HG02759 (cell line): ENCODE measurements at regions not wholly inside any gene's neighbourhood (a gene's known extent, or its start where the extent isn't known, plus 50 kb on each side); places are given as distances from the start of the nearest gene placed in this dataset.
"Not testable (repeated sequence)": the region's sequence is repeated elsewhere in the genome, so short reads cannot be mapped to it uniquely, and the experiment has no call there.

ENCODE experiments used
- ATAC-seq: cut with Tn5 transposase; IDR thresholded peaks from one replicate; pipeline ENCODE4 v1.9.1; 2021; ENCODE audit warnings: mild to moderate bottlenecking, moderate library complexity; ENCODE audit not compliant: unreplicated experiment

DNA sequence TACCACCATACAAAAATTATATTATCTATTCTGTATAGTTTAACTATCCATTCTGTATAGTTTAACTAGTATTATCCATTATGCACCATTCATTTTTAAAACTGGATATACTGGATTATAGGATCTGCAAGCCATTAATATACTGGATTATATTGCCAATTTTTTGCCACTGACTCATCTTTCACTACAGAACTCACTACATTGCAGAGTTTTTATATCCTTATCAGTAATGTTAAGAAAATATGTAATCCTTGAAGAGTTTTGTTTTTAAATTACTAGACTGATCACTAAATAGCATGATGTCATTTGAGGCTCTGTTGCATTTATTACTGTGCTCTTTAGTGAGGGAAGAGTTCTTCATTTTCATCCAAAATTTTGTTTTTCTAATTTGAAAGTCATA is 109.8 kb upstream of the SNX2 start:
- no peak for ATAC-seq

DNA sequence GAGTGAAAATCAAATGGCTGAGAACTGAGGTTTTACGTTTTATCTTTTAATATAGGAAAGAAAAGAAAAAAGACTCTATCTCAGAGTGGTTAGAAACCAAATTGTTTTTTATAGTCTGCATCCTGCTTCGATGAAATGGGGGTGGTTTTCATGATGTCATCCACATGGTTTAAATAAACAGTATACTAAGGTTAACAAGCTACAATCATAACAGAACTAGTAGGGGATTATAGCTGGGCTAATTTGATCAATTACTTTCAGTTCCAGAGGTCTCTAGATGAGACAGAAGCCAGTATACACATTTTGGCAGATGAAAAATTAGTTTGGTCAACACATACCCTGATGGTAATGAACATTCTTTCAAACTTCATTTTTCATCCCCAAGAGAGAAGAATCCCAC is 106.3 kb upstream of the SNX2 start:
- peak; percentile 84 for ATAC-seq

DNA sequence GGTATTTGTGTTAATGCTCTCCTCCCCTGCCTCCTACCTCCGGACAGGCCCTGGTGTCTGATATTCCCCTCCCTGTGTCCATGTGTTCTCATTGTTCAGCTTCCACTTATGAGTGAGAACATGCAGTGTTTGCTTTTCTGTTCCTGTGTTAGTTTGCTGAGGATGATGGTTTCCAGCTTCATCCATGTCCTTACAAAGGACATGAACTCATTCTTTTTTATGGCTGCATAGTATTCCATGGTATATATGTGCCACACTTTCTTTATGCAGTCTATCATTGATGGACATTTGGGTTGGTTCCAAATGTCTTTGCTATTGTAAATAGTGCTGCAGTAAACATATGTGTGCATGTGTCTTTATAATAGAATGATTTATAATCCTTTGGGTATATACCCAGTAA is 105.2 kb upstream of the SNX2 start:
- not testable (repeated sequence) for ATAC-seq

DNA sequence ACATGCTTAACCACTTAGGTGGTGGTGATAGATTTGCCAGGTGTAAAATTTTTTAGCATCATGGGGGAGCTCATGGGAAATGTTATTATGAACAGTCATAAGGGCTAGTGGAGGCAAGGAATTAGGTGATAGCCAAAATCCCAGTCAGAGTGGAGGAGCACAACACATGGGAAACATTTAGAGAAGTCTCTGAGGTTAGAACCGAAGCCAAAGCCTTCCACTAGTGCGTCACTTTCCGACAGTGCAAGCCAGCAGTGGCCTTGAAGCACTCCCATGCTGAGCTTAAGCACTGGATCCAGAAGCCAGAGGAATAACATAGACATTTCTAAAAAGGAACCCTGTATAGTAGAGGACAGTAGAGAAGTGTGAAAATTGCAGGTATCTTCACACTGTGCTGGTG is 101.5 kb upstream of the SNX2 start:
- ATAC-seq, result no peak

DNA sequence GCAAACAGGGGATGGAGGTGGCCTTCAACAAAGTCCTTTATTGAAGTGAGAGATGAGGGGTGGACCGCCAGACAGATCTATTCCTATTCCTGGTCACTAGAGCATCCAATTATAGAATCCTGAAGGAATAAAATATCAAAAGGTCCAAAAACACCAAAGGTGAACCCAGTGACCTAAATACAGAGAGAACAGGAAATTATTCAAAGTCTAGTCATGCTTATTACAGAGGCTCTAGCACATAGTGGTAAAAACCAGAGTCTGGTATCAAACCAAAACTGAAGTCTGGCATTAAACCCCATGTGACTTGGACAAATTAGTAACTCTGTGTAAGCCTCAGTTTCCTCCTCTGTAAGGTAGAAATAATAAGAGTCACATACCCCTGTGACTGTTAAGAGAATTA is 100.5 kb upstream of the SNX2 start:
- ATAC-seq, result no peak

DNA sequence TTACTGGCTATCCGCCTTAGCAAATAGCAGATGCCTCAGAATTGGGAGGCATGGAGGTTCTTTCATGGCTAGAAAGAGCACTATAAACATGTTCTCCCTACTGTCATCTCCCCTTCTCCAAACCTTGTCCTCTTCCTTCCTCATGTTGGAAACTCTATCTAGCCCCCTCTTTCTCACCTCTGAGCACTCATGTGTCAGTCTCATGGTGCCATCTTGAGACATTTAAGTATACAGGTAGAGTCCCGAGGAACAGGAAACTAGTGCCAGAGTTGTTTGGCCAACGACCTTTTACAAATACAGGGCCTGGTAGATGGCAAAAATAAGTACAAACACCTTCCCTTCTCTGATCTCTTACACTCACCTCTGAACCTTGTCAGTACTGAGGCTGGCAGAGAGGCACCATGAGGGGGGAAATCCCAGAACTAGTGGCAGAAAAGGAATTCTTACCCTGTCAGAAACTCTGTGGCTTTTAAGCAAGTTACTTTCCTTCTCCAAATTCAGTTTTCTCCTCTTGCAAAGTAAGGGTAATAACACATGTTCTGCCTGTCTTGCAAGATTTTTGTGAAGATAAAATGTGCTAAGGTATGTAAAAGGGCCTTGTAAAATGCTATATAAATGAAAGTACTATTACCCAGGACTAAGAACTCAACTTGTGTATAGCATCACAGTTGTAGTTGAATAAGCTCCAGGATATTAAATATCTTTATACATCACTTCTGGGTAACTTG is 94.1 kb upstream of the SNX2 start:
- no peak for ATAC-seq

DNA sequence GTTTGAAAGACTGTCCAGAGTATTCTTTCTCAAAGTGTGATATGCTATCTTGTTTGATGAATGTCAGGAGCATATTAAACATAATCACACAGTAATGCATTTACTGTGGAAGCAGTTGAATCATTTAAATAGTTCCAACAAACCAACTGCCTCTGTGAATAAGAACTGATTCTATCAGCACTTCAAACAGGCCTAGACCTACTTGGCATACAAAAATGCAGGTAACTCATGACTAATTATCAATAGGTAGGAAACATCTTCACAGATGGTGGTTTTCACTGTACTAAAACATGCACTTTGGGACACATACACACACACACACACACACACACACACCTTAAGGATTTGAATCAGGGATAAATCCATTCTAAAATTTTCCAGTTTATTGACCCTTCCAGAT is 91.2 kb upstream of the SNX2 start:
- ATAC-seq, result no peak

DNA sequence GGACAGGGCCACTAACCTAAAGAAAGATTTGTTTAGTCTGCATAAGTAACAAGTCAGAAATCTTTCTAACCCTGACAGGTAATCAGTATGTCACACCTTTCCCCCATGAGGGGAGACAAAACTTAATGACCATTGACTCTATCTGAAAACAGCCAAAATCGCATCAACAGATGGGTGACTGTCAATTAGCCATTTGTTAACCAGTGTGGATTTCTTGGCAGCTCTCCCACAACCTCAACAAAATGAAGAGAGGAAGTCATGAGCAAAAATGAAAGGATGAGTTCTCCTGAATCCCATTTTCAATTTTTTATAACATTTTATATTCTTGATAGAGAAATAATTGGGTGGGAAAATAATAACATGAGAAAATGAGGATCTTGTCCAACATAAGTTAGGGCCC is 84.6 kb upstream of the SNX2 start:
- no peak for ATAC-seq

DNA sequence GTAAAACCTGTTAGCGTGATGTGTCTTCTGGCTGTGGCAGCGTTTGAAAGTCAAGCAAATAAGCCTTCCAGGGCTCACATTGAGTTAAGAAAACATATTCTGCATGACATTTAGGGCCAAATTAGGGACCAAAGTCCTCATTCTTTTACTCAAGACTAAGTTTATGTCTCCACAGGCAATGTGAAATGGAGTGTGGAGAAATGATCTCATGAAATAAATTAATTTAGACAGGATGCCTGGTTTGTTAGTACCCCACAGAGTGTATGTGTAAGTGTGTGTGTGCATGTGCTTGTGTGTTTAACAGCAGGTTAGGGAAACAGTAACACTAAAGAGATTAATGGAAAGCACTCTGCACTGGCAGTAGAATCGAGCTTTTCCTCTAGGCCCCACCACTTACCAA is 82.9 kb upstream of the SNX2 start:
- no peak for ATAC-seq

DNA sequence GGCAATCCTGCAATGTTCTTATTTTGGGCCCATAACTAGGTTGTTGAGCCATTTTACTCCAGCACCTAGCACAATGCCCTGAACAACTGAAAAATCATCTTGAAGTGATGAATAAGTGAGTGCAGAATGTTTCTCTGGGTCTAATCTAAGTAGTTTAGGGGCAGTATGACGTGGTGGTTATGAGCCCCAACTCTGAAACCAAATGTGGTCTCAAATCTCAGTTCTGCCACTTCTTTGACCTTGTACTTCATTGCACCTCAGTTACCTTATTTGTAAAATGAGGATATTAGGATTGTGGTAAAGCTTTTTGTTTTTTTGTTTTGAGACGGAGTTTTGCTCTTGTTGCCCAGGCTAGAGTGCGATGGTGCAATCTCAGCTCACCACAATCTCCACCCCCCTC is 80.9 kb upstream of the SNX2 start:
- no peak for ATAC-seq

DNA sequence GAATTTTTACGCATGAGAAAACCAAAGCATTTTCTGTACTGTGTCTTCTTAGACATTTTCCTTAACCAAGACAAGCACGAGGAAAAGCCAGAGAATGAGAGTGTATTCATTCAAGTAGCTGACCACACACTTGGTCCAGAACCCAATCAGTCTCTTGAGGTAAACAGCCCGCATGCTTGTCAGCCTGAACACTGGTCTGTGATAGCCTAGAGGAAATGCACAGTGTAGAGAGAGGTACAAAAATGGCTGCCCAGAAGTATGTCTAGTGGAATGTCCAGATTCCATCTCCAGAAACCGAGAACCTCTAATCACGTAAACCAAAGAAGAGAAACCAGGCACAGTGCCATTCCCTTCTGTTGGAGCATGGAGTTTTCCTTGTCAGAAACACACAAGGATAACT is 80.0 kb upstream of the SNX2 start:
- no peak for ATAC-seq

DNA sequence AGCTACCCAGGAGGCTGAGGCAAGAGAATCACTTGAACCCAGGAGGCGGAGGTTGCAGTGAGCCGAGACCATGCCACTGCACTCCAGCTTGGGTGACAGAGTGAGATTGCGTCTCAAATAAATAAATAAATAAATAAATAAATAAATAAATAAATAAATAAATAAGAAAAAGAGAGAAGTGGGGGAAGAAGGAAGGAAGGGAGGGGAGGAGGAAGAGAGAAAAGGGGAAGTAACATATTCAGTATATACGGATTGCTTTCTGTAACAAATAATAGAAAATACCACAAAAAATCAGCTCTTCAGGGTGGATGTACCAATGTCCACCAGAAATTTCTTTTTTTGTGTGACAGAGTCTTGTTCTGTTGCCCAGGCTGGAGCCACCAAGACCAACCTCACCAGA is 78.1 kb upstream of the SNX2 start:
- ATAC-seq, result not testable (repeated sequence)

DNA sequence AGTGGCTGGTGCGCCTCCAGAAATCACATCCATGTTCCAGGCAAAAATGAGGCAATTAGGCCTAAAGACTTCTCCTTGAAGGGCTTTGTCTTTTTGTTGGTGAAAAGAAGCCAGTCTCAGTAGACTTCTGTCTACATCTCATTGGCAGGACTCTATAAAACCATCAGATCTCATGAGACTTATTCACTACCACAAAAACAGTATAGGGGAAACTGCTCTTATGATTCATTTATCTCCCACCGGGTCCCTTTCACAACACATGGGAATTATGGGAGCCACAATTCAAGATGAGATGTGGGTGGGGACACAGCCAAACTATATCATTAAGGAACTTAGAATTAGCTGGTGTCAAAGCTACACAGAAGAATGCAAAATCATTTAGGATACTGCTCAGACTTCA is 77.7 kb upstream of the SNX2 start:
- no peak for ATAC-seq

DNA sequence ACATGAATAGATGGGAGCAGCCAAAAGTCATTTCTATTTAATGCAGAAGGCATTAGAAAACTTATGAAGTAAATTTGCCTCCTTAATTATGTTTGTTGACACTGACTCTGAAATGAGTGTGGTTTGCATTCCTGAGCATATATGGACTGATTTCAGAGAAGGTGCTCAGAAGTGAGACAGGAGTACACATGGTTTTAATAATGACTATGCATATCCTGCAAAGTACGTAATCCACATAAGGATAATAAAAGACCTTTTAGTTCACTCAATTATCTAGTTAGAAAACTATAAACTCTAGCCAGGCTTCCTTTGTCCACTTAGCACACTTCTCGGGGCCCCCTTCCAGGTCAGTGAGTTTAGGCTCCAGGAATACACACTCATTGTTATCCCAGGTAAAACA is 75.7 kb upstream of the SNX2 start:
- no peak for ATAC-seq

DNA sequence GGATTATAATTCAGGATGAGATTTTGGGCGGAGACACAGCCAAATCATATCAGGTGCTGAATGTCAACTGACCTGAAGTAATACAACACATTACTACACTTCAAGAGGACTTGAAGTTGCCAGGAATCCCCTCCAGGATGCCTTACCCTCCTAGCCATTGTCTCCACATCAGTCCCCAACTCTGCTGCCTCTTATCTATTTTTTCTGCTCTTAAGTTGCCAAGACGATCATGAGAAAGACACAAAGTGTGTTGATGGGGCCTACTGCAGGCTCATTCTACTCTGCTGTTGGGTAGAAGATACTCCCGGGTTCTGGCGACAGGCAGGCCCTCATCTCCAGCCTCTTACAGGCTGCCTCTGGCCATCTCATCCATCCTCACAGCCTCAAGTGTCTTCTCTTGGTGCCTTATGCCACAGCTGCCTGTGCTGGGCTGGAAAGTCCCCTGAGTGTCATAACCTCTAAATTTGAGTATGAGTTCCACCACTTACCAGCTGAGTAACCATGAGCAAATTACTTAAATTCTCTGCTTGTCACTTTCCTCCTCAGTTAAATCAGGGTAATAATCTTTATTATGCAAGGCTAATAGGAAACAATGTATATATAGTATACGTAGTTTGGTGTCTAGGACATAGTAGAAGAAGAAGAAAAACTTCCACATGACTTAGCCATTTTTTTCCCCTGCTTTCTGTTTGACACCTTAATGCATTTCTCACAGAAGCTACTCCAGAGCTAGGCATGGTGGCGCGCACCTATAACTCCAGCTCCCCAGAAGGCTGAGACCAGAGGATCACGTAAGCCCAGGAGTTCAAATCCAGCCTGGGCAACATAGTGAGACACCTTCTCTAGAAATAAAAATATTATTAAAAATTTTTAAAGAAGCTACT is 73.0 kb upstream of the SNX2 start:
- peak; percentile 99 for ATAC-seq

DNA sequence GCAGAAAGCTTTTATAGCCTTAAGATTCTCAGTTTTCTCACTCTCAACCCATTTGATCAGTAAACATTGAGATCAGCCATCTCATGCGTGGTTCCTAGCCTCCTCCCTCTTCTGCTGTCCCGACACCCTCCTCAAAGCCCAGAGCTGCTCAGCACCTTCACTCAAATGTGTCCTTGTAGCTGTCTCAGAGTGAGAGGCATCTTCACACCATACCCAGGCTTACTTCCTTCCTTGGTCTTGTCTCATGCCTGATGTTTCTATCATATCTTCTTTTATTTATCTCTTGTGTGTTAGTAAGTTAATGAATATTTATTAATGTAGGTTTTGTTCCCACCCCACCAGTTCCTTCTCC is 72.4 kb upstream of the SNX2 start:
- ATAC-seq, result peak; percentile 20

DNA sequence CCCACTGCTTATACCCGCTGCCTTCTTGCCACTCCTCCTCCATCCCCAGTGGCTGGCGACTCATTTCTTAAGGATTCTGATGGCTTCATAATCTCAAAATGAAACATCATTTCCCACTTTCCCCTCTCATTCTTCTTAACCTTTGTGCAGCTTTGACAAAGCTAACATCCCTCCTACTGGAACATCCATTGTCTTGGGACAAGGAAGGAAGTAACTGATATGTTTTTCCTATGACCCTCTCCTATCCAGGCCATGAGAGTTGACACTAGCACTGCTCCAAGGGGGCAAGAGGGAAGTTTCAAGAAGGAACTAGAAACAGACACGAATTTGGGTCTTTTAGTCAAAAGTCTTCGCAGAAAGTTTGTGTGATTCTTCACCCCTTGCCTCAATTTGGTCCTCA is 71.7 kb upstream of the SNX2 start:
- ATAC-seq, result no peak

DNA sequence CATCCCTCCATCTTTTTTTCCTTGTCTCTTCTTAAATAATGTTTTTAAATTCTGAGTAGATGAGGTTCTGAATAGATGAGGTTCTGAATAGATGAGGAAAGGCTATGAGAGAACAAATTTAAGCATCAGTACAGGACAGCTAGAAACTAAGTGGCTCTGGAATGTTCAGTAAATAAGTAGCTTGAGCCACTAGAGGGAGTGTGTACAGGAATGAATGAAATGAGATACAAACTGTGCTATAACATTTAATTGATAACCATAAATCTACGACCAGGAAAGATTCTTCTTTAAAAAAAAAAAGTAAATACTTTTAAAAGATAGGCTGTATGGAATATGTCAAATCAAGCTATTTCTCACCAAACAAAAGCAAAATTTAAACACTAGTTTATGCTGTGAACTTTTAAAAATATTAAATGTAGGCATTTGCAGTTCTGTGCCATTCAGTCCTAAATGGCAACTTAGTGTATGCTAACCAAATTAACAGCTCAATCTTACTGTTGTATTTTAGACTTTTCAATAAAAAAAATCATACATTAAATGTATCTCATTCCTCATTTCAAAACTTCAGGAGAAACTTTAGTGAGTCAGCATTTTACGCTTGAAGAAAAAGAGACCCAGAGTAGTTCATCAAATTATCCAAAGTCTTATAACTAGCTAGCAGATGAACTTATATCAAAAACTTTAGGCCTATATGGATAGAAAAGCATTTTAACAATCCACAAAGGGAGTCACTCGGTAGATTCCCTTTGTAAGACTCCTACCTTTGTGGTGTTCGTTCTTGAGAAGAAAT is 70.4 kb upstream of the SNX2 start:
- no peak for ATAC-seq

DNA sequence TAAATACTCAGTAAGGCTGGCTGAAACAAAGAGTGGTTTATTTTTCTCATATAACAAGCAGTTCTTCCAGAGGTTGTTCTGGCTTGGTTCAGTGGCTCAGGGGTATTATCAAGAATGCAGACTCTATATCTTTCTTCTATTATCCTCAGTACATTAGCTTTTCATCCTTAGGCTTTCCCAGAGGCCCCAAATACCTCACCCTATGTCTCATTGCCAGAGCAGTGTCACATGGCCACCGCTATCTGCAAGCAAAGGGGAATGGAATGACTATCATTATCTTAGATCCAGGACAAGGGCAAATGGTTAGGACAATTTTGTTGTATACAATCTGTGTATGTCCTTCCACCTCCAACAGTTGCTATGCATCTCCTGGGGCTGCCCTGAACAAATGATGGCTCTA is 69.0 kb upstream of the SNX2 start:
- no peak for ATAC-seq

DNA sequence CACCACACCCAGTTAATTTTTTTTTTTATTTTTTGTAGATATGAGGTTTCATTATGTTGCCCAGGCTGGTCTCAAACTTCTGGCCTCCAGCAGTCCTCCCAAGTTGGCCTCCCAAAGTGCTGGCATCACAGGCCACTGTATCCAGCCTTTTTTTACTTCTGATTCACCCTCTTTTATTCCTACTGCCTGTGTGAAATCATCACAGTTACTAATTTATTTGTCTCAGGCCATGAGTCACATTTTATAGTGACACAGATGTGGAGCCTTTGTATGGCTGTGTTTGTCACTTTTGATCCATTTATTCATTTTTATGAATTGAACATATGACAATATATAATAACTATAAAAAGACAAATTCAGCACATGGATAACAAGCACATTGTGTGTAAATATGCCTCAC is 67.1 kb upstream of the SNX2 start:
- ATAC-seq, result no peak

DNA sequence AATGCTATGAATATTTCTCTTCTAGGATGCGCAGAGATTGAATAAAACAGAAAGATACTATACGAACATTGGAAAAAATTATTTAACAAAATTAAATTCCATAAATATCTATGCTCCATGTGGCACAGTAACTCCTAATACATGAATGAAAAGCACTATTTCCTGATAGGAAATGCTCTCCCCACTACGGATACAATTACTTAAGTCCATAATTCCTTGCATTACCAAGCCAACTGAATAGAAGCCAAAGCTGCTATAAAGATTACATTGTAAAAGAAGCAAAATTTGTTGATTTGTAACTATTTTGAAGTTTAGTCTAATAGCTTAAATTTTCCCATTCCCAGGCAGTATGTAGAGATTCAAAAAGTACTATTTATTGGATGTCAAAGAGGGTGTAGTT is 61.8 kb upstream of the SNX2 start:
- ATAC-seq, result no peak

DNA sequence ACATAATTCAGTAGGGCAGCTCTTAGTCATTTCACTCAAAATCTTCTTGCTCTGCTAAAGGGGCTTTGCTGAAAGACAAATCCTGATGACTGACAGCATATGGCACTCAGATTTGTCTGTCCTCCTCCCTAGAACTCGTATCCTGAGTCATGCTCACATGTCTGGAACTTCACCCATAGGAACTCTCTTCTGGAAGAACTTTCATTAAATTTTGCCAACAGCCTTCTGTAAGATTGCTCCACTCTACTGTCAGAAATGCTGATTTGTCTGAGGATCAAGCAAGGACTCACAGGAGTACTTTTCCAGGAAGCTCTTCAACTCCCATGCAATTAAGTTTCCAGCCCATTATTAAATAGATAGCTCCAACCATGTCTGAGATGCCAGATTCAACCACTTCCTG is 59.8 kb upstream of the SNX2 start:
- no peak for ATAC-seq
